Esophagus muscularis mucosa (tissue), 4 donors: ENCODE measurements at regions not wholly inside any gene's neighbourhood (a gene's known extent, or its start where the extent isn't known, plus 50 kb on each side); places are given as distances from the start of the nearest gene placed in this dataset.

Experiments
- DNase-seq: peaks from one replicate; pipeline ENCODE4 v3.0.0-alpha.2; 2017; ENCODE audit errors: extremely low spot score
- H3K27ac ChIP-seq, 4 donors: fragments of 200-600 bp; sonication (generic); replicated peaks in 1 of 4; 1 replicate in 3 of 4; 2 replicates in 1 of 4; pipeline ENCODE4 v1.5.1; 2016 to 2019; ENCODE audit warnings: mild to moderate bottlenecking in 1 of 4
- H3K27me3 ChIP-seq, 4 donors: fragments of 200-600 bp; sonication (generic); one replicate each; pipeline versions ENCODE4 v1.5.1 to v1.6.0; 2016 to 2019
- H3K36me3 ChIP-seq, 4 donors: fragments of 200-600 bp; sonication (generic); one replicate each; pipeline ENCODE4 v1.5.1; 2016 to 2019
- H3K4me1 ChIP-seq, 4 donors: fragments of 200-600 bp; sonication (generic); one replicate each; pipeline ENCODE4 v1.5.1; 2016 to 2019
- H3K4me3 ChIP-seq, 4 donors: fragments of 200-600 bp; sonication (generic); 1 replicate in 2 of 4; 2 replicates in 2 of 4; pipeline ENCODE4 v1.5.1; 2016 to 2019; ENCODE audit warnings: mild to moderate bottlenecking in 4 of 4, moderate library complexity in 1 of 4
- H3K9me3 ChIP-seq, 4 donors: fragments of 200-600 bp; sonication (generic); 1 replicate in 3 of 4; 2 replicates in 1 of 4; pipeline ENCODE4 v1.5.1; 2016 to 2019
- CTCF ChIP-seq, 3 experiments: fragments of 200-600 bp in 2 of 3; fragments of 450-650 bp in 1 of 3; sonication (generic) in 2 of 3; IDR thresholded peaks; one replicate each; pipeline ENCODE4 v1.5.1; 2017 to 2019; ENCODE audit warnings: antibody characterized with exemption in 3 of 3, mild to moderate bottlenecking in 2 of 3, moderate library complexity in 1 of 3
- EP300 ChIP-seq: sonication (generic); formaldehyde crosslinking; IDR thresholded peaks from one replicate; pipeline ENCODE4 v1.6.1; 2017; ENCODE audit warnings: antibody characterized with exemption
- POLR2A ChIP-seq: fragments of 450-650 bp; IDR thresholded peaks from one replicate; pipeline ENCODE4 v1.6.1; 2017; ENCODE audit warnings: antibody characterized with exemption, moderate library complexity, mild to moderate bottlenecking, low read depth
- POLR2AphosphoS5 ChIP-seq, 2 donors: sonication (generic); formaldehyde crosslinking; IDR thresholded peaks; one replicate each; pipeline ENCODE4 v1.6.1; 2017; ENCODE audit warnings: antibody characterized with exemption in 2 of 2
- WGBS: methylation state at CpG from one replicate; pipeline ENCODE4 v1.1.5; 2018; 5-methylcytosine and 5-hydroxymethylcytosine counted together
- intact Hi-C: fragments of 100-400 bp; cut with DNase I; formaldehyde crosslinking; loops from one replicate; pipeline ENCODE4 v1.15.1; 2023

GRCh38 chr2:39515897-39516346 lies 78.8 kb upstream of the MAP4K3 start:
- intact Hi-C loops: no loop called here
- Histone ChIP-seq H3K4me3 (no peak overlapping the region), H3K4me1 (peaks cover 59 to 70% (median 69%) of the 10 kb centered on the region in 4 donors), H3K9me3 (no peaks in the 10 kb centered on the region), H3K27ac (peak overlapping the region; percentile 38 to 74 (median 64)), H3K27me3 (no peaks in the 10 kb centered on the region), H3K36me3 (no peaks in the 10 kb centered on the region)
- WGBS: 82% methylated on average over 6 of the region's 6 CpGs
- TF ChIP-seq POLR2AphosphoS5 (IDR thresholded peaks at IDR 0.05) (no peak), CTCF (IDR thresholded peaks at IDR 0.05) (no peak), EP300 (no peak), POLR2A (no peak)
- no peak for DNase-seq

- intact Hi-C loops: no loop called here
- 59% methylated on average over 8 of the region's 8 CpGs for WGBS
- Histone ChIP-seq H3K4me1 (peaks cover 53 to 64% (median 63%) of the 10 kb centered on the region in 4 donors), H3K9me3 (no peaks in the 10 kb centered on the region), H3K27ac (peak overlapping the region; percentile 38 to 74 (median 64)), H3K4me3 (no peak overlapping the region), H3K36me3 (no peaks in the 10 kb centered on the region), H3K27me3 (no peaks in the 10 kb centered on the region)
- DNase-seq: no peak
- peak; percentile 65 to 75 for TF ChIP-seq POLR2AphosphoS5 (IDR thresholded peaks at IDR 0.05)
- TF ChIP-seq POLR2A: no peak
These were observed 79.4 kb upstream of the MAP4K3 start for GRCh38 chr2:39516347-39517101.

- Histone ChIP-seq H3K27ac (peak overlapping the region; percentile 38 to 74 (median 64)), H3K4me3 (no peak overlapping the region), H3K36me3 (no peaks in the 10 kb centered on the region), H3K4me1 (peaks cover 47 to 64% (median 59%) of the 10 kb centered on the region in 4 donors), H3K27me3 (no peaks in the 10 kb centered on the region), H3K9me3 (no peaks in the 10 kb centered on the region)
- intact Hi-C loops: no loop called here
- no peak for TF ChIP-seq EP300
- no peak for TF ChIP-seq POLR2A
- TF ChIP-seq CTCF (IDR thresholded peaks at IDR 0.05): no peak
- no peak for TF ChIP-seq POLR2AphosphoS5 (IDR thresholded peaks at IDR 0.05)
- 35% methylated on average over 2 of the region's 2 CpGs for WGBS
- DNase-seq: no peak
These were observed 80.0 kb upstream of the MAP4K3 start for GRCh38 chr2:39517102-39517436.

GRCh38 chr2:39517622-39518021 lies 80.5 kb upstream of the MAP4K3 start:
- TF ChIP-seq POLR2A (no peak), EP300 (no peak), CTCF (IDR thresholded peaks at IDR 0.05) (no peak), POLR2AphosphoS5 (IDR thresholded peaks at IDR 0.05) (no peak)

DNA sequence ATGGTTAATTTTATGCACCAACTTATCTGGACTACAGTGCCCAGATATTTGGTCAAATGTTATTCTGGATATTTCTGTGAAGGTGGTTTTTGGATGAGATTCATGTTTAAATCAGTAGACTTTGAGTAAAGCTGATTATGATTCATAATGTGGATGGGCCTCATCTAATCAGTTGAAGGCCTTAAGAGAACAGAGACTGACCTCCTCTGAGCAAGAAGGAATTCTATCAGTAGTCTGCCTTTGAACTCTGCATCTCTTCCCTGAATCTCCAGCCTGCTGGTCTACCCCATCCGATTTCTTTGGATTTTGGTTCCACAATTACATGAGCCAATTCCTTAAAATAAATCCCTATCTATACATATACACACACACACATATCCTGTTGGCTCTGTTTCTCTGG lies 82.8 kb upstream of the MAP4K3 start:
- no peak for DNase-seq
- Histone ChIP-seq H3K27me3 (no peaks in the 10 kb centered on the region), H3K4me1 (peaks cover 25 to 62% (median 57%) of the 10 kb centered on the region in 4 donors), H3K4me3 (no peak overlapping the region), H3K9me3 (no peaks in the 10 kb centered on the region), H3K36me3 (no peaks in the 10 kb centered on the region), H3K27ac (no peak overlapping the region)
- intact Hi-C loops: loop anchor here (10.0 kb wide), 1 partner anchor 145 kb away; no protein-coding TSS in a partner anchor
- TF ChIP-seq POLR2A (no peak), EP300 (no peak), CTCF (IDR thresholded peaks at IDR 0.05) (no peak), POLR2AphosphoS5 (IDR thresholded peaks at IDR 0.05) (no peak)
- 80% methylated on average over 1 of the region's 1 CpG for WGBS

More at GRCh38 chr2:39517622-39518021, 80.5 kb upstream of the MAP4K3 start:
- Histone ChIP-seq H3K27me3 (no peaks in the 10 kb centered on the region), H3K9me3 (no peaks in the 10 kb centered on the region), H3K36me3 (no peaks in the 10 kb centered on the region), H3K27ac (peak overlapping the region; percentile 38 to 74 (median 64)), H3K4me1 (peaks cover 42 to 64% (median 59%) of the 10 kb centered on the region in 4 donors), H3K4me3 (no peak overlapping the region)
- intact Hi-C loops: no loop called here
- WGBS: 84% methylated on average over 2 of the region's 2 CpGs
- no peak for DNase-seq
